Neural progenitor cell (in vitro differentiated cells): ENCODE measurements at regions not wholly inside any gene's neighbourhood (a gene's known extent, or its start where the extent isn't known, plus 50 kb on each side); places are given as distances from the start of the nearest gene placed in this dataset.

ENCODE experiments used
- DNase-seq: peaks from one replicate; pipeline ENCODE4 v3.0.0-alpha.2; 2016; ENCODE audit warnings: low spot score
- H2AFZ ChIP-seq: fragments of 200-600 bp; sonication (generic); replicated peaks from 2 replicates; pipeline ENCODE4 v1.6.1; 2016; ENCODE audit warnings: antibody characterized with exemption
- H3F3A ChIP-seq: fragments of 200-600 bp; sonication (generic); 2 replicates; pipeline ENCODE4 v1.6.1; 2016; ENCODE audit warnings: antibody characterized with exemption, low read depth
- H3K27ac ChIP-seq: fragments of 200-600 bp; sonication (generic); 2 replicates; pipeline ENCODE4 v1.5.1; 2016; ENCODE audit warnings: mild to moderate bottlenecking
- H3K27me3 ChIP-seq: fragments of 200-600 bp; sonication (generic); 2 replicates; pipeline ENCODE4 v1.6.1; 2016; ENCODE audit warnings: mild to moderate bottlenecking, moderate library complexity
- H3K36me3 ChIP-seq: fragments of 200-600 bp; sonication (generic); 2 replicates; pipeline ENCODE4 v1.5.1; 2016
- H3K4me1 ChIP-seq: fragments of 200-600 bp; sonication (generic); 2 replicates; pipeline ENCODE4 v1.6.1; 2016; ENCODE audit warnings: mixed run types
- H3K4me2 ChIP-seq: fragments of 200-600 bp; sonication (generic); 2 replicates; pipeline ENCODE4 v1.6.1; 2016
- H3K4me3 ChIP-seq: fragments of 200-600 bp; sonication (generic); 2 replicates; pipeline ENCODE4 v1.5.1; 2016
- H3K79me2 ChIP-seq: fragments of 200-600 bp; sonication (generic); 2 replicates; pipeline ENCODE4 v1.6.1; 2016; ENCODE audit warnings: low read depth
- H3K9ac ChIP-seq: fragments of 200-600 bp; sonication (generic); 2 replicates; pipeline ENCODE4 v1.6.1; 2016
- H3K9me3 ChIP-seq: fragments of 200-600 bp; sonication (generic); 2 replicates; pipeline ENCODE4 v1.5.1; 2016; ENCODE audit warnings: low read depth
- H4K20me1 ChIP-seq: fragments of 200-600 bp; sonication (generic); 2 replicates; pipeline ENCODE4 v1.6.1; 2016; ENCODE audit warnings: low read depth
- H3K27ac Mint-ChIP-seq: 3 replicates; pipeline ENCODE4 v1.8.0; 2021; ENCODE audit warnings: mixed read lengths
- H3K27me3 Mint-ChIP-seq: 2 replicates; pipeline ENCODE4 v1.8.0; 2022; ENCODE audit warnings: low read depth, mild to moderate bottlenecking, inconsistent platforms, moderate library complexity, mixed read lengths; ENCODE audit not compliant: insufficient read depth
- H3K36me3 Mint-ChIP-seq: 3 replicates; pipeline ENCODE4 v1.8.0; 2021; ENCODE audit warnings: mixed read lengths
- H3K4me1 Mint-ChIP-seq: 3 replicates; pipeline ENCODE4 v1.8.0; 2021; ENCODE audit warnings: mixed read lengths
- H3K4me3 Mint-ChIP-seq: 3 replicates; pipeline ENCODE4 v1.8.0; 2021; ENCODE audit warnings: mild to moderate bottlenecking, moderate library complexity, mixed read lengths
- H3K9me3 Mint-ChIP-seq: 3 replicates; pipeline ENCODE4 v1.8.0; 2020; ENCODE audit warnings: mixed read lengths
- EZH2 ChIP-seq: fragments of 200-600 bp; sonication (generic); IDR thresholded peaks from 2 replicates; pipeline ENCODE4 v1.6.1; 2017; ENCODE audit warnings: antibody characterized with exemption, mild to moderate bottlenecking, moderate library complexity
- EZH2phosphoT487 ChIP-seq: fragments of 200-600 bp; sonication (generic); IDR thresholded peaks from 2 replicates; pipeline ENCODE4 v1.6.1; 2017; ENCODE audit warnings: antibody characterized with exemption
- TF ChIP-seq, protein P1 (sequence below): fragments of 200-600 bp; sonication (generic); IDR thresholded peaks from 2 replicates; pipeline ENCODE4 v1.5.1; 2017; ENCODE audit warnings: antibody characterized with exemption, mild to moderate bottlenecking

DNA sequence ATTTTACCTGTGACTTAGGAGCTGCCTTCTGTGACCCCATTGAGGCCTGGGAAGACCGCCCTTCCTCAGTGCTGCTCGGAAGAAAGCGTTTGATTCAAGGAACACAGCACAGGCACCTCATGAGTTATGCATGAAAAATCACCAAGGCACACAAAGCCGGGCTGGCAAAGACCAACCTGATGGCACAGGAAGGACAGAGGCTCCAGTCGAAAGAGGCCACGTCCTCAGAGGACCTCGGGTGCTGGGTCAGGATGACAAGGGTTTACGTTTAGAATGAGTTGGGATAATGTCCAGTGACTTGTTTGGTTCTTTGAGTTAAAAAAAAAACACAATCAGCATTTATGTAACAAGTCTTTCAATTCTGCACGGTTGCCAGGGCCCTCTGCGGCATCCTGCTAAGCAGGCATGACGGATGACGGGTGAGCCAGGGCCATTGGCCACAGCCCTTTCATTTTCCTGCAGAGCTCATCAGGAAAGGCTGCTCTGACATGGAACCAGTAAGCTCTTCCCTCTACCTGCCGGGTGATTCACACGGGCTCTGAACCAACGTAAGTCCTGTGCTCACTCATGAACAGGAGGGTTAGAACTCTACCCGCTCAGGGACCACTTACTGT, 112.8 kb downstream of the DACT2 start:
- H3K4me3 Mint-ChIP-seq: no peak overlapping the region
- no peaks in the 10 kb centered on the region for H3K9me3 ChIP-seq
- no peaks in the 10 kb centered on the region for H4K20me1 ChIP-seq
- no peak overlapping the region for H3K27ac Mint-ChIP-seq
- no peak overlapping the region for H3K9ac ChIP-seq
- peaks cover 7% of the 10 kb centered on the region for H3K27me3 Mint-ChIP-seq
- no peaks in the 10 kb centered on the region for H3K36me3 ChIP-seq
- H3K4me3 ChIP-seq: no peak overlapping the region
- H3K27me3 ChIP-seq: no peaks in the 10 kb centered on the region
- TF ChIP-seq EZH2phosphoT487 (no peak), EZH2 (no peak)
- TF ChIP-seq, protein P1, sequence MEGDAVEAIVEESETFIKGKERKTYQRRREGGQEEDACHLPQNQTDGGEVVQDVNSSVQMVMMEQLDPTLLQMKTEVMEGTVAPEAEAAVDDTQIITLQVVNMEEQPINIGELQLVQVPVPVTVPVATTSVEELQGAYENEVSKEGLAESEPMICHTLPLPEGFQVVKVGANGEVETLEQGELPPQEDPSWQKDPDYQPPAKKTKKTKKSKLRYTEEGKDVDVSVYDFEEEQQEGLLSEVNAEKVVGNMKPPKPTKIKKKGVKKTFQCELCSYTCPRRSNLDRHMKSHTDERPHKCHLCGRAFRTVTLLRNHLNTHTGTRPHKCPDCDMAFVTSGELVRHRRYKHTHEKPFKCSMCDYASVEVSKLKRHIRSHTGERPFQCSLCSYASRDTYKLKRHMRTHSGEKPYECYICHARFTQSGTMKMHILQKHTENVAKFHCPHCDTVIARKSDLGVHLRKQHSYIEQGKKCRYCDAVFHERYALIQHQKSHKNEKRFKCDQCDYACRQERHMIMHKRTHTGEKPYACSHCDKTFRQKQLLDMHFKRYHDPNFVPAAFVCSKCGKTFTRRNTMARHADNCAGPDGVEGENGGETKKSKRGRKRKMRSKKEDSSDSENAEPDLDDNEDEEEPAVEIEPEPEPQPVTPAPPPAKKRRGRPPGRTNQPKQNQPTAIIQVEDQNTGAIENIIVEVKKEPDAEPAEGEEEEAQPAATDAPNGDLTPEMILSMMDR: no peak
- H3K4me1 ChIP-seq: peaks cover 22% of the 10 kb centered on the region
- no peaks in the 10 kb centered on the region for H3K36me3 Mint-ChIP-seq
- peaks cover 10% of the 10 kb centered on the region for H3F3A ChIP-seq
- DNase-seq: no peak
- no peak overlapping the region for H3K4me2 ChIP-seq
- H3K9me3 Mint-ChIP-seq: peaks cover 10% of the 10 kb centered on the region
- H3K4me1 Mint-ChIP-seq: peaks cover 43% of the 10 kb centered on the region
- no peak overlapping the region for H2AFZ ChIP-seq
- H3K27ac ChIP-seq: no peak overlapping the region
- no peaks in the 10 kb centered on the region for H3K79me2 ChIP-seq

DNA sequence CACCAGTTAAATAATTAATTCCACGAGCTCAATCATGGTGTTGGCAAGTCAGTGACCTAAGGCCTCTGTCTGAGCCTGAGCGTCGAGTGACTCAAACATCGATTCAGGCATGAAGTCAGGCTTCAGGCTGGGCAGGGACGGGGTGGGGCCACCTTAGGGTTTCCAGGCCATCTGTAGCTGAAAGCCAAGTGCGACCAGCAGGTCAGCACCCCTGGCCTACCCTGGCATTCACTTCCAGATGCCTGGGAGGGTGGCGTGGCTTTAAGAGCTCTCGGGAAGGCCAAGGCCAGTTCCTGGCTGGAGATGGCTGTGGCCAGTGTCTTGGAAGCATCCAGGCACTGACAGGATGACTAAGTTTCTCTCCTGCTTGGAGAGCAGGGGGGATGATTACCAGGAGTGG, 113.4 kb downstream of the DACT2 start:
- TF ChIP-seq EZH2phosphoT487: no peak
- TF ChIP-seq EZH2: no peak
- TF ChIP-seq, protein P1: no peak
- H3K36me3 Mint-ChIP-seq: no peaks in the 10 kb centered on the region
- H3K4me1 Mint-ChIP-seq: peaks cover 39% of the 10 kb centered on the region
- DNase-seq: no peak
- no peaks in the 10 kb centered on the region for H3K9me3 ChIP-seq
- peaks cover 22% of the 10 kb centered on the region for H3K4me1 ChIP-seq
- no peaks in the 10 kb centered on the region for H4K20me1 ChIP-seq
- H3K9ac ChIP-seq: no peak overlapping the region
- H3K27me3 Mint-ChIP-seq: peaks cover under 1% of the 10 kb centered on the region
- H3F3A ChIP-seq: peaks cover 10% of the 10 kb centered on the region
- no peak overlapping the region for H3K27ac Mint-ChIP-seq
- H3K27me3 ChIP-seq: no peaks in the 10 kb centered on the region
- no peaks in the 10 kb centered on the region for H3K36me3 ChIP-seq
- H3K9me3 Mint-ChIP-seq: peaks cover 8% of the 10 kb centered on the region
- H3K79me2 ChIP-seq: no peaks in the 10 kb centered on the region
- no peak overlapping the region for H3K4me3 Mint-ChIP-seq
- H2AFZ ChIP-seq: no peak overlapping the region
- H3K4me3 ChIP-seq: no peak overlapping the region
- no peak overlapping the region for H3K27ac ChIP-seq
- no peak overlapping the region for H3K4me2 ChIP-seq

DNA sequence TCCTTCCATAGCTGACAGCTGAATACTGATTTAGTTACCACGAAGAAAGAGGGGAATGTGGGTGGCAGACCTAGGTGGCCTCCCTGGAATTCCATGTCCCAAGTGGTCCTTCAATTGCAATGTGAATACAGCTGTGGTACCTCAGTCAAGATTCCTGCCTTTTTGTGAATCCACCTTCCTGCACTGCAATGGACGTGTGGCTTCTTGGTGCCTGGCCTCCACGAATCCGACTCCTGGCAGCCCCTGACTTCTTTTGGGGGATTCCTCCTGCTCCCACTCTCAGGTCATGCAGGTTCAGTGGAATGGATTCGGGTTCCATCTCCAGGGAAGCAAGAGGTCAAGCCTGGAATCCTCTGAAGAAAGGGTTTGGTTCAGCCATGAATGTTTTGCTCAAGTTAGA, 117.8 kb downstream of the DACT2 start:
- no peak overlapping the region for H3K27ac ChIP-seq
- Mint-ChIP-seq H3K27me3 (peaks cover 4% of the 10 kb centered on the region), H3K4me1 (peaks cover 14% of the 10 kb centered on the region), H3K36me3 (no peaks in the 10 kb centered on the region), H3K9me3 (peaks cover 8% of the 10 kb centered on the region), H3K27ac (no peak overlapping the region), H3K4me3 (no peak overlapping the region)
- DNase-seq: no peak
- H4K20me1 ChIP-seq: no peaks in the 10 kb centered on the region
- no peaks in the 10 kb centered on the region for H3K9me3 ChIP-seq
- H3K4me3 ChIP-seq: no peak overlapping the region
- no peak overlapping the region for H3K4me2 ChIP-seq
- peak overlapping the region; percentile 18 for H2AFZ ChIP-seq
- no peak for TF ChIP-seq EZH2phosphoT487
- TF ChIP-seq EZH2: no peak
- TF ChIP-seq, protein P1: no peak
- no peaks in the 10 kb centered on the region for H3K36me3 ChIP-seq
- no peak overlapping the region for H3K9ac ChIP-seq
- H3K79me2 ChIP-seq: no peaks in the 10 kb centered on the region
- peaks cover 4% of the 10 kb centered on the region for H3K4me1 ChIP-seq
- no peaks in the 10 kb centered on the region for H3K27me3 ChIP-seq
- no peaks in the 10 kb centered on the region for H3F3A ChIP-seq
